Epithelial cell of proximal tubule (primary cell): ENCODE measurements at regions not wholly inside any gene's neighbourhood (a gene's known extent, or its start where the extent isn't known, plus 50 kb on each side); places are given as distances from the start of the nearest gene placed in this dataset.

Experiments used
- DNase-seq: peaks from one replicate; pipeline ENCODE4 v3.0.0-alpha.2; 2011; ENCODE audit warnings: low read depth
- H3K4me3 ChIP-seq: 2 replicates; pipeline ENCODE4 v1.5.1; 2011; ENCODE audit warnings: low read depth, mild to moderate bottlenecking, low read length
- CTCF ChIP-seq: conservative IDR thresholded peaks from 2 replicates; pipeline ENCODE4 v1.5.1; 2012; ENCODE audit warnings: low read depth, mild to moderate bottlenecking, low read length

- no peak overlapping the region for H3K4me3 ChIP-seq
- TF ChIP-seq CTCF, result no peak
- no peak for DNase-seq
Observed at GRCh38 chr13:30085087-30085486, 222.3 kb downstream of the KATNAL1 start.

GRCh38 chr13:30082391-30082790 lies 225.0 kb downstream of the KATNAL1 start:
- no peak for TF ChIP-seq CTCF
- H3K4me3 ChIP-seq, result no peak overlapping the region
- DNase-seq, result no peak

- TF ChIP-seq CTCF, result no peak
- H3K4me3 ChIP-seq, result no peak overlapping the region
- no peak for DNase-seq
Observed at GRCh38 chr13:30081331-30081730, 226.0 kb downstream of the KATNAL1 start.

GRCh38 chr13:30079501-30079900 lies 227.8 kb downstream of the KATNAL1 start:
- no peak overlapping the region for H3K4me3 ChIP-seq
- no peak for DNase-seq
- TF ChIP-seq CTCF, result no peak

GRCh38 chr13:30078059-30078458 lies 227.6 kb upstream of the UBL3 start:
- no peak overlapping the region for H3K4me3 ChIP-seq
- DNase-seq, result no peak
- TF ChIP-seq CTCF, result no peak

GRCh38 chr13:30077240-30077735 lies 226.9 kb upstream of the UBL3 start:
- no peak for TF ChIP-seq CTCF
- DNase-seq, result no peak
- H3K4me3 ChIP-seq, result no peak overlapping the region

GRCh38 chr13:30074955-30075614 lies 224.7 kb upstream of the UBL3 start:
- no peak for DNase-seq

More at GRCh38 chr13:30074955-30075614, 224.7 kb upstream of the UBL3 start:
- no peak for TF ChIP-seq CTCF
- H3K4me3 ChIP-seq, result no peak overlapping the region
